ENCODE measurements at regions not wholly inside any gene's neighbourhood (a gene's known extent, or its start where the extent isn't known, plus 50 kb on each side); places are given as distances from the start of the nearest gene placed in this dataset.

DNA sequence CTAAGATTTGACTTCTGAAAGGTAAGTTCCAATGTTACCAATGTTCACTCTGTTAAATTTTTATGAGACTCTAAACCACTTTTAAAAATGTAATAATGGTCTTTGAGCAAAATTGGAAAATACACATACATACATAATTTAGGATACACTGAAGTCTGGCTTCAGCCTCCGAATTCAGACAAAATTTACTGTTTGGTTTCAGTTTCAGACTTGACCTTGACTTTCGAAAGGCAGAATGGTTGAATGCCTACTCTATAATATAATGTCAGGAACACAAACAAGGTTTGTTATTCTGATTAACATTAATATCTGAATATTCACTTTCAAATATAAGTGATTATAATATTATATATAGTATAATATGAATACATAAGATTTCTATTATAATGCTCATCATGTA, 74.1 kb upstream of the KRAS start:
- ChIA-PET CTCF (no interaction called here), POLR2A (no interaction called here)
- ATAC-seq = no peak
- Mint-ChIP-seq H3K4me3 (no peak overlapping the region), H3K9me3 (no peaks in the 10 kb centered on the region), H3K27ac (no peak overlapping the region), H3K36me3 (no peaks in the 10 kb centered on the region), H3K4me1 (peaks cover 23% of the 10 kb centered on the region), H3K27me3 (ENCODE audit: low read depth) (no peaks in the 10 kb centered on the region)
- DNase-seq (ENCODE audit: low spot score) = no peak
- TF ChIP-seq, protein P1, sequence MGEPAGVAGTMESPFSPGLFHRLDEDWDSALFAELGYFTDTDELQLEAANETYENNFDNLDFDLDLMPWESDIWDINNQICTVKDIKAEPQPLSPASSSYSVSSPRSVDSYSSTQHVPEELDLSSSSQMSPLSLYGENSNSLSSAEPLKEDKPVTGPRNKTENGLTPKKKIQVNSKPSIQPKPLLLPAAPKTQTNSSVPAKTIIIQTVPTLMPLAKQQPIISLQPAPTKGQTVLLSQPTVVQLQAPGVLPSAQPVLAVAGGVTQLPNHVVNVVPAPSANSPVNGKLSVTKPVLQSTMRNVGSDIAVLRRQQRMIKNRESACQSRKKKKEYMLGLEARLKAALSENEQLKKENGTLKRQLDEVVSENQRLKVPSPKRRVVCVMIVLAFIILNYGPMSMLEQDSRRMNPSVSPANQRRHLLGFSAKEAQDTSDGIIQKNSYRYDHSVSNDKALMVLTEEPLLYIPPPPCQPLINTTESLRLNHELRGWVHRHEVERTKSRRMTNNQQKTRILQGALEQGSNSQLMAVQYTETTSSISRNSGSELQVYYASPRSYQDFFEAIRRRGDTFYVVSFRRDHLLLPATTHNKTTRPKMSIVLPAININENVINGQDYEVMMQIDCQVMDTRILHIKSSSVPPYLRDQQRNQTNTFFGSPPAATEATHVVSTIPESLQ (CRISPR knock-in tag; IDR thresholded peaks at IDR 0.05) = no peak
- no peak for TF ChIP-seq ZNF416 (CRISPR knock-in tag; IDR thresholded peaks at IDR 0.05)
- TF ChIP-seq, protein P2, sequence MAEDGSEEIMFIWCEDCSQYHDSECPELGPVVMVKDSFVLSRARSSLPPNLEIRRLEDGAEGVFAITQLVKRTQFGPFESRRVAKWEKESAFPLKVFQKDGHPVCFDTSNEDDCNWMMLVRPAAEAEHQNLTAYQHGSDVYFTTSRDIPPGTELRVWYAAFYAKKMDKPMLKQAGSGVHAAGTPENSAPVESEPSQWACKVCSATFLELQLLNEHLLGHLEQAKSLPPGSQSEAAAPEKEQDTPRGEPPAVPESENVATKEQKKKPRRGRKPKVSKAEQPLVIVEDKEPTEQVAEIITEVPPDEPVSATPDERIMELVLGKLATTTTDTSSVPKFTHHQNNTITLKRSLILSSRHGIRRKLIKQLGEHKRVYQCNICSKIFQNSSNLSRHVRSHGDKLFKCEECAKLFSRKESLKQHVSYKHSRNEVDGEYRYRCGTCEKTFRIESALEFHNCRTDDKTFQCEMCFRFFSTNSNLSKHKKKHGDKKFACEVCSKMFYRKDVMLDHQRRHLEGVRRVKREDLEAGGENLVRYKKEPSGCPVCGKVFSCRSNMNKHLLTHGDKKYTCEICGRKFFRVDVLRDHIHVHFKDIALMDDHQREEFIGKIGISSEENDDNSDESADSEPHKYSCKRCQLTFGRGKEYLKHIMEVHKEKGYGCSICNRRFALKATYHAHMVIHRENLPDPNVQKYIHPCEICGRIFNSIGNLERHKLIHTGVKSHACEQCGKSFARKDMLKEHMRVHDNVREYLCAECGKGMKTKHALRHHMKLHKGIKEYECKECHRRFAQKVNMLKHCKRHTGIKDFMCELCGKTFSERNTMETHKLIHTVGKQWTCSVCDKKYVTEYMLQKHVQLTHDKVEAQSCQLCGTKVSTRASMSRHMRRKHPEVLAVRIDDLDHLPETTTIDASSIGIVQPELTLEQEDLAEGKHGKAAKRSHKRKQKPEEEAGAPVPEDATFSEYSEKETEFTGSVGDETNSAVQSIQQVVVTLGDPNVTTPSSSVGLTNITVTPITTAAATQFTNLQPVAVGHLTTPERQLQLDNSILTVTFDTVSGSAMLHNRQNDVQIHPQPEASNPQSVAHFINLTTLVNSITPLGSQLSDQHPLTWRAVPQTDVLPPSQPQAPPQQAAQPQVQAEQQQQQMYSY (CRISPR knock-in tag; IDR thresholded peaks at IDR 0.05) = no peak
- no peak for TF ChIP-seq TCF7 (CRISPR knock-in tag; IDR thresholded peaks at IDR 0.05; ENCODE audit: low read depth)
- TF ChIP-seq, protein P3, sequence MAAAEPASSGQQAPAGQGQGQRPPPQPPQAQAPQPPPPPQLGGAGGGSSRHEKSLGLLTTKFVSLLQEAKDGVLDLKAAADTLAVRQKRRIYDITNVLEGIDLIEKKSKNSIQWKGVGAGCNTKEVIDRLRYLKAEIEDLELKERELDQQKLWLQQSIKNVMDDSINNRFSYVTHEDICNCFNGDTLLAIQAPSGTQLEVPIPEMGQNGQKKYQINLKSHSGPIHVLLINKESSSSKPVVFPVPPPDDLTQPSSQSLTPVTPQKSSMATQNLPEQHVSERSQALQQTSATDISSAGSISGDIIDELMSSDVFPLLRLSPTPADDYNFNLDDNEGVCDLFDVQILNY (CRISPR knock-in tag; IDR thresholded peaks at IDR 0.05) = no peak
- TF ChIP-seq, protein P4, sequence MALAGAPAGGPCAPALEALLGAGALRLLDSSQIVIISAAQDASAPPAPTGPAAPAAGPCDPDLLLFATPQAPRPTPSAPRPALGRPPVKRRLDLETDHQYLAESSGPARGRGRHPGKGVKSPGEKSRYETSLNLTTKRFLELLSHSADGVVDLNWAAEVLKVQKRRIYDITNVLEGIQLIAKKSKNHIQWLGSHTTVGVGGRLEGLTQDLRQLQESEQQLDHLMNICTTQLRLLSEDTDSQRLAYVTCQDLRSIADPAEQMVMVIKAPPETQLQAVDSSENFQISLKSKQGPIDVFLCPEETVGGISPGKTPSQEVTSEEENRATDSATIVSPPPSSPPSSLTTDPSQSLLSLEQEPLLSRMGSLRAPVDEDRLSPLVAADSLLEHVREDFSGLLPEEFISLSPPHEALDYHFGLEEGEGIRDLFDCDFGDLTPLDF (CRISPR knock-in tag; IDR thresholded peaks at IDR 0.05) = no peak
- TF ChIP-seq ZBTB21 (CRISPR knock-in tag; IDR thresholded peaks at IDR 0.05; ENCODE audit: borderline replicate concordance) = no peak
- TF ChIP-seq, protein P5, sequence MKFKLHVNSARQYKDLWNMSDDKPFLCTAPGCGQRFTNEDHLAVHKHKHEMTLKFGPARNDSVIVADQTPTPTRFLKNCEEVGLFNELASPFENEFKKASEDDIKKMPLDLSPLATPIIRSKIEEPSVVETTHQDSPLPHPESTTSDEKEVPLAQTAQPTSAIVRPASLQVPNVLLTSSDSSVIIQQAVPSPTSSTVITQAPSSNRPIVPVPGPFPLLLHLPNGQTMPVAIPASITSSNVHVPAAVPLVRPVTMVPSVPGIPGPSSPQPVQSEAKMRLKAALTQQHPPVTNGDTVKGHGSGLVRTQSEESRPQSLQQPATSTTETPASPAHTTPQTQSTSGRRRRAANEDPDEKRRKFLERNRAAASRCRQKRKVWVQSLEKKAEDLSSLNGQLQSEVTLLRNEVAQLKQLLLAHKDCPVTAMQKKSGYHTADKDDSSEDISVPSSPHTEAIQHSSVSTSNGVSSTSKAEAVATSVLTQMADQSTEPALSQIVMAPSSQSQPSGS (CRISPR knock-in tag; IDR thresholded peaks at IDR 0.05; ENCODE audit: borderline replicate concordance, low read depth) = no peak
- TF ChIP-seq KAT7 (CRISPR knock-in tag; IDR thresholded peaks at IDR 0.05; ENCODE audit: borderline replicate concordance) = no peak
- TF ChIP-seq, protein P6, sequence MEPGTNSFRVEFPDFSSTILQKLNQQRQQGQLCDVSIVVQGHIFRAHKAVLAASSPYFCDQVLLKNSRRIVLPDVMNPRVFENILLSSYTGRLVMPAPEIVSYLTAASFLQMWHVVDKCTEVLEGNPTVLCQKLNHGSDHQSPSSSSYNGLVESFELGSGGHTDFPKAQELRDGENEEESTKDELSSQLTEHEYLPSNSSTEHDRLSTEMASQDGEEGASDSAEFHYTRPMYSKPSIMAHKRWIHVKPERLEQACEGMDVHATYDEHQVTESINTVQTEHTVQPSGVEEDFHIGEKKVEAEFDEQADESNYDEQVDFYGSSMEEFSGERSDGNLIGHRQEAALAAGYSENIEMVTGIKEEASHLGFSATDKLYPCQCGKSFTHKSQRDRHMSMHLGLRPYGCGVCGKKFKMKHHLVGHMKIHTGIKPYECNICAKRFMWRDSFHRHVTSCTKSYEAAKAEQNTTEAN (CRISPR knock-in tag; IDR thresholded peaks at IDR 0.05) = no peak
- TF ChIP-seq RELA (CRISPR knock-in tag; IDR thresholded peaks at IDR 0.05; ENCODE audit: borderline replicate concordance) = no peak
- no peak for TF ChIP-seq ELF4 (CRISPR knock-in tag; IDR thresholded peaks at IDR 0.05; ENCODE audit: low read depth)

DNA sequence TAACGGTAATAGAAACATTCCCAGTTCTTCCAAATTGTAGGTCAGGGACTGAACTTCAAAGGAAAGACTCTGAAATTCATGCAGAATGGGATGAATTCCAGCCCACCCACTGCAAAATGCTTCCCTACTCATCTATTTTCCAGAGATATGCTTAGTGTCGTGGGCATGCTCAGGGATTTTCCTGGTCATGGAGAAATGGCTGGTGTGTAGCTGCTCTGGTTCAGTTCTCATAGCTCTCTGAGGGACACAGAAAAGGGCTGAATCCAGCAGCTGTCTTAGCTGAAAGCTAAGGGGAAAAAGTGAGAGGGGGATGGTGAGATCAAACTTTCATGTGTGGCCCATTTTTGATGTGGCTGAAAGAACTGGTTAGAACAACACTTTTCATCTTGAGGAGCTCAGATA, 72.9 kb upstream of the KRAS start:
- no peak for ATAC-seq
- ChIA-PET CTCF (interaction anchor here (1.3 kb wide), 1 partner anchor 82 kb away, joined by 3 read pairs; no protein-coding TSS in a partner anchor), POLR2A (interaction anchor here (0.5 kb wide), 1 partner anchor 33 kb away, joined by 6 read pairs; no protein-coding TSS in a partner anchor)
- no peaks in the 10 kb centered on the region for H3K36me3 Mint-ChIP-seq
- peaks cover 20% of the 10 kb centered on the region for H3K4me1 Mint-ChIP-seq
- no peak overlapping the region for H3K27ac Mint-ChIP-seq
- no peaks in the 10 kb centered on the region for H3K9me3 Mint-ChIP-seq
- H3K4me3 Mint-ChIP-seq = no peak overlapping the region
- no peak for DNase-seq (ENCODE audit: low spot score)
- no peaks in the 10 kb centered on the region for H3K27me3 Mint-ChIP-seq (ENCODE audit: low read depth)
- TF ChIP-seq, protein P7, sequence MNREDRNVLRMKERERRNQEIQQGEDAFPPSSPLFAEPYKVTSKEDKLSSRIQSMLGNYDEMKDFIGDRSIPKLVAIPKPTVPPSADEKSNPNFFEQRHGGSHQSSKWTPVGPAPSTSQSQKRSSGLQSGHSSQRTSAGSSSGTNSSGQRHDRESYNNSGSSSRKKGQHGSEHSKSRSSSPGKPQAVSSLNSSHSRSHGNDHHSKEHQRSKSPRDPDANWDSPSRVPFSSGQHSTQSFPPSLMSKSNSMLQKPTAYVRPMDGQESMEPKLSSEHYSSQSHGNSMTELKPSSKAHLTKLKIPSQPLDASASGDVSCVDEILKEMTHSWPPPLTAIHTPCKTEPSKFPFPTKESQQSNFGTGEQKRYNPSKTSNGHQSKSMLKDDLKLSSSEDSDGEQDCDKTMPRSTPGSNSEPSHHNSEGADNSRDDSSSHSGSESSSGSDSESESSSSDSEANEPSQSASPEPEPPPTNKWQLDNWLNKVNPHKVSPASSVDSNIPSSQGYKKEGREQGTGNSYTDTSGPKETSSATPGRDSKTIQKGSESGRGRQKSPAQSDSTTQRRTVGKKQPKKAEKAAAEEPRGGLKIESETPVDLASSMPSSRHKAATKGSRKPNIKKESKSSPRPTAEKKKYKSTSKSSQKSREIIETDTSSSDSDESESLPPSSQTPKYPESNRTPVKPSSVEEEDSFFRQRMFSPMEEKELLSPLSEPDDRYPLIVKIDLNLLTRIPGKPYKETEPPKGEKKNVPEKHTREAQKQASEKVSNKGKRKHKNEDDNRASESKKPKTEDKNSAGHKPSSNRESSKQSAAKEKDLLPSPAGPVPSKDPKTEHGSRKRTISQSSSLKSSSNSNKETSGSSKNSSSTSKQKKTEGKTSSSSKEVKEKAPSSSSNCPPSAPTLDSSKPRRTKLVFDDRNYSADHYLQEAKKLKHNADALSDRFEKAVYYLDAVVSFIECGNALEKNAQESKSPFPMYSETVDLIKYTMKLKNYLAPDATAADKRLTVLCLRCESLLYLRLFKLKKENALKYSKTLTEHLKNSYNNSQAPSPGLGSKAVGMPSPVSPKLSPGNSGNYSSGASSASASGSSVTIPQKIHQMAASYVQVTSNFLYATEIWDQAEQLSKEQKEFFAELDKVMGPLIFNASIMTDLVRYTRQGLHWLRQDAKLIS (CRISPR knock-in tag; IDR thresholded peaks at IDR 0.05; ENCODE audit: borderline replicate concordance) = no peak
- TF ChIP-seq SP1 (CRISPR knock-in tag; conservative IDR thresholded peaks at IDR 0.05) (no peak), FOXK1 (CRISPR knock-in tag; IDR thresholded peaks at IDR 0.05) (no peak), CBFB (CRISPR knock-in tag; IDR thresholded peaks at IDR 0.05; ENCODE audit: low read depth) (no peak), ELF4 (CRISPR knock-in tag; IDR thresholded peaks at IDR 0.05; ENCODE audit: low read depth) (no peak)
- TF ChIP-seq, protein P2 (CRISPR knock-in tag; IDR thresholded peaks at IDR 0.05) = no peak
